K562 (cell line): ENCODE measurements at regions not wholly inside any gene's neighbourhood (a gene's known extent, or its start where the extent isn't known, plus 50 kb on each side); places are given as distances from the start of the nearest gene placed in this dataset.

ENCODE experiments used
- ATAC-seq: fragments of 200-7000 bp; cut with Tn5 transposase; 3 replicates; pipeline ENCODE4 v1.9.1; 2020; ENCODE audit warnings: moderate library complexity
- BruUV-seq: library from RNA; stranded (reverse); fragments of 400-500 nt; replicated peaks from 2 replicates; lab custom pipeline; 2021; lab: Mats Ljungman, UMichigan
- CTCF ChIA-PET: fragments of 300-600 bp; formaldehyde crosslinking; extraction: SDS; loops from one replicate; lab custom pipeline; 2021; ENCODE audit warnings: low intra/inter-chr PET ratio; lab: Yijun Ruan, JAX
- POLR2A ChIA-PET: fragments of 300-600, 350-650 bp; sonication (Branson Sonifier 250); formaldehyde crosslinking; extraction: SDS; loops from one replicate; lab custom pipeline; 2021; ENCODE audit warnings: antibody characterized with exemption, inconsistent platforms; lab: Yijun Ruan, JAX
- DNase-seq, 4 experiments: peaks; one replicate each; pipeline versions ENCODE4 v3.0.0 to v3.0.0-alpha.2; 2011 to 2018; ENCODE audit warnings: low spot score in 3 of 4, mixed read lengths in 3 of 4; ENCODE audit errors: extremely low read depth in 1 of 4
- FAIRE-seq: peaks from 2 replicates; lab custom pipeline; 2011; peaks lifted over from hg19 to GRCh38; lab: Jason Lieb, UNC
- H2AFZ ChIP-seq: 2 replicates; pipeline ENCODE4 v1.6.0; 2011; ENCODE audit warnings: low read depth, low read length, control low read depth, inconsistent platforms
- H3K27ac ChIP-seq: fragments of 200-600 bp; 3 replicates; pipeline ENCODE4 v1.8.0; 2011; ENCODE audit warnings: low read depth, mild to moderate bottlenecking, control low read depth, inconsistent platforms, low read length, moderate library complexity, mixed read lengths; ENCODE audit errors: extremely low read depth
- H3K27me3 ChIP-seq, 2 experiments: fragments of 300-600 bp in 1 of 2; 2 replicates in 1 of 2; 3 replicates in 1 of 2; pipeline versions ENCODE4 v1.6.0 to v1.8.0; 2011; ENCODE audit warnings: inconsistent platforms in 2 of 2, low read length in 2 of 2, mild to moderate bottlenecking in 1 of 2, mixed read lengths in 1 of 2, moderate library complexity in 1 of 2; ENCODE audit not compliant: control insufficient read depth in 2 of 2, insufficient read depth in 2 of 2
- H3K36me3 ChIP-seq: fragments of 300-600 bp; 3 replicates; pipeline ENCODE4 v1.8.0; 2011; ENCODE audit warnings: mild to moderate bottlenecking, low read length, inconsistent platforms; ENCODE audit not compliant: control insufficient read depth, insufficient read depth
- H3K4me1 ChIP-seq, 2 experiments: fragments of 200-600 bp in 1 of 2; replicated peaks in 1 of 2; 2 replicates in 1 of 2; 3 replicates in 1 of 2; pipeline versions ENCODE4 v1.5.1 to v1.8.0; 2011; ENCODE audit warnings: inconsistent platforms in 2 of 2, low read length in 2 of 2, mild to moderate bottlenecking in 1 of 2, mixed read lengths in 1 of 2, moderate library complexity in 1 of 2; ENCODE audit not compliant: control insufficient read depth in 2 of 2, insufficient read depth in 2 of 2
- H3K4me2 ChIP-seq: 2 replicates; pipeline ENCODE4 v1.6.1; 2011; ENCODE audit warnings: low read length, control low read depth, inconsistent platforms, mixed read lengths; ENCODE audit not compliant: insufficient read depth
- H3K4me3 ChIP-seq: fragments of 200-600 bp; sonication (generic), shearing (Covaris generic); 2 replicates; pipeline ENCODE4 v1.5.1; 2016; ENCODE audit warnings: control low read depth, inconsistent platforms
- H3K79me2 ChIP-seq: fragments of 200-600 bp; 3 replicates; pipeline ENCODE4 v1.8.0; 2011; ENCODE audit warnings: low read length, inconsistent platforms; ENCODE audit not compliant: control insufficient read depth, insufficient read depth
- H3K9ac ChIP-seq, 2 experiments: 2 replicates each; pipeline versions ENCODE4 v1.6.0 to v1.6.1; 2011; ENCODE audit warnings: low read depth in 2 of 2, low read length in 2 of 2, control low read depth in 1 of 2, inconsistent platforms in 1 of 2, mild to moderate bottlenecking in 1 of 2, mixed read lengths in 1 of 2; ENCODE audit not compliant: insufficient read depth in 1 of 2
- H3K9me1 ChIP-seq: one replicate; pipeline ENCODE4 v1.6.0; 2011; ENCODE audit warnings: inconsistent platforms, mild to moderate bottlenecking, low read length, moderate library complexity; ENCODE audit not compliant: control insufficient read depth, insufficient read depth
- H3K9me3 ChIP-seq: replicated peaks from 2 replicates; pipeline ENCODE4 v1.5.1; 2011; ENCODE audit warnings: low read depth, low read length, inconsistent platforms; ENCODE audit not compliant: control insufficient read depth, insufficient read depth
- H4K20me1 ChIP-seq: replicated peaks from 2 replicates; pipeline ENCODE4 v1.6.1; 2011; ENCODE audit warnings: low read length, inconsistent platforms, mixed read lengths; ENCODE audit not compliant: control insufficient read depth, insufficient read depth
- CBX8 ChIP-seq: fragments of 200-600 bp; sonication (generic); IDR thresholded peaks from 2 replicates; pipeline ENCODE4 v1.6.1; 2012; ENCODE audit warnings: borderline replicate concordance, mixed run types, low read depth, mild to moderate bottlenecking, moderate library complexity, mixed read lengths, low read length, control low read depth, inconsistent platforms; ENCODE audit not compliant: poor library complexity, severe bottlenecking; ENCODE audit errors: extremely low read depth
- CTCF ChIP-seq, 3 experiments: IDR thresholded peaks in 2 of 3; conservative IDR thresholded peaks in 1 of 3; 2 replicates each; pipeline ENCODE4 v1.5.1; 2011 to 2012; ENCODE audit warnings: low read length in 3 of 3, mild to moderate bottlenecking in 3 of 3, control low read depth in 2 of 3, improper control_type of control experiment in 1 of 3, inconsistent platforms in 1 of 3, low read depth in 1 of 3, mixed read lengths in 1 of 3, moderate library complexity in 1 of 3; ENCODE audit not compliant: insufficient read depth in 2 of 3
- GTF2B ChIP-seq: IDR thresholded peaks from 2 replicates; pipeline ENCODE4 v1.6.1; 2011; ENCODE audit not compliant: insufficient read length; ENCODE audit errors: extremely low read depth
- MBD2 ChIP-seq: sonication (generic); IDR thresholded peaks from 2 replicates; pipeline ENCODE4 v1.6.1; 2016; ENCODE audit warnings: low read depth, borderline replicate concordance
- NCOA4 ChIP-seq: fragments of 450-650 bp; IDR thresholded peaks from 2 replicates; pipeline ENCODE4 v1.6.1; 2018; ENCODE audit warnings: mild to moderate bottlenecking; ENCODE audit not compliant: partially characterized antibody
- NFXL1 ChIP-seq: fragments of 450-650 bp; formaldehyde crosslinking; IDR thresholded peaks from 2 replicates; pipeline ENCODE4 v1.4.0; 2021; ENCODE audit warnings: mild to moderate bottlenecking
- NR2C1 ChIP-seq, 2 experiments: fragments of 450-650 bp; IDR thresholded peaks; 2 replicates each; pipeline ENCODE4 v1.6.1; 2017; ENCODE audit warnings: mild to moderate bottlenecking in 2 of 2, antibody characterized with exemption in 1 of 2, inconsistent platforms in 1 of 2, missing compliant biosample characterization in 1 of 2, missing genetic modification characterization in 1 of 2
- POLR2AphosphoS2 ChIP-seq: IDR thresholded peaks from 2 replicates; pipeline ENCODE4 v1.6.1; 2012; ENCODE audit warnings: low read length, improper control_type of control experiment
- PURB ChIP-seq: sonication (generic); formaldehyde crosslinking; IDR thresholded peaks from 2 replicates; pipeline ENCODE4 v1.9.0; 2021; ENCODE audit warnings: low read depth, mild to moderate bottlenecking, missing genetic modification reagents
- RAD21 ChIP-seq, 2 experiments: fragments of 250-450 bp in 1 of 2; fragments of 450-650 bp in 1 of 2; sonication (Bioruptor Pico) in 1 of 2; formaldehyde crosslinking in 1 of 2; IDR thresholded peaks in 1 of 2; conservative IDR thresholded peaks in 1 of 2; 2 replicates each; pipeline versions ENCODE4 v1.4.0 to v1.8.0; 2020 to 2022; ENCODE audit warnings: mild to moderate bottlenecking in 2 of 2, moderate library complexity in 1 of 2
- STAG1 ChIP-seq: sonication (generic); formaldehyde crosslinking; IDR thresholded peaks from 2 replicates; pipeline ENCODE4 v1.5.0; 2020; ENCODE audit warnings: missing genetic modification reagents, borderline replicate concordance
- TRIM25 ChIP-seq: fragments of 450-650 bp; IDR thresholded peaks from 2 replicates; pipeline ENCODE4 v1.7.0; 2016; ENCODE audit warnings: borderline replicate concordance
- ZNF395 ChIP-seq: fragments of 200-800 bp; sonication (Bioruptor generic); IDR thresholded peaks from 2 replicates; pipeline ENCODE4 v1.6.1; 2017; ENCODE audit warnings: missing genetic modification characterization, missing compliant biosample characterization
- WGBS: fragments of 100-300 bp; shearing (Covaris generic); methylation state at CpG from one replicate; pipeline ENCODE4 v1.1.6; 2016; ENCODE audit warnings: low coverage, mixed read lengths; ENCODE audit not compliant: insufficient coverage; ENCODE audit errors: missing lambda C conversion rate; 5-methylcytosine and 5-hydroxymethylcytosine counted together
- in situ Hi-C: fragments of 300-500 bp; cut with MboI; formaldehyde crosslinking; loops from 4 replicates; pipeline ENCODE4 v1.15.0; 2018; ENCODE audit warnings: inconsistent platforms, mixed read lengths
- intact Hi-C: fragments of 100-400 bp; cut with micrococcal nuclease; formaldehyde crosslinking; loops from 2 replicates; pipeline ENCODE4 v1.14.2; 2022
- TF ChIP-seq, protein P1 (sequence below): fragments of 450-650 bp; formaldehyde crosslinking; IDR thresholded peaks from 2 replicates; pipeline ENCODE4 v1.4.0; 2020; ENCODE audit warnings: mild to moderate bottlenecking, mixed read lengths

DNA sequence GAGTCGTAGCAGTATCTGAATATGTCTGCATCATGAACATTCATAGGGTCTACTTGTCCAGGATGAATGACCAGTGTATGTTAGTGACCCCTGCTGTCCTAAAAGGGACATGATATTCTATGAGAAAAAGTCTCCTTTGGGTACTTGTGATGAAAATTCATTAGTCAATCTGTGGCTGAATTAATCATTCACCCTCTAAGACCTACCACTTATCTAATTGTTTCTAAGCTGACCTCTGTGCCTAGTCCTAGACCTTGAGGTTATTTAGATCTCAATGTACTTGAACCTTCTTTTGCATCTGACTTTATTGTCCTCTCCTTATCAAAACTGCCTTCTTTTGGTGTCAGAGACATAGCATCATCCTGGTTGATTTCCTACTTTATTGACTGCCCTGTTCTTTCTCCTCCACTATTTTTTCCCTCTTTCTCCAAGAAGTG, 799.3 kb downstream of the DIPK2A start:
- H3K4me3 ChIP-seq = no peak overlapping the region
- ChIA-PET POLR2A (no interaction called here), CTCF (interaction anchor here (0.6 kb wide), 1 partner anchor 876 kb away, joined by 3 read pairs; no protein-coding TSS in a partner anchor)
- 0% methylated on average over 1 of the region's 1 CpG for WGBS
- H3K4me1 ChIP-seq = no peaks in the 10 kb centered on the region
- no TSS peak for BruUV-seq
- H3K9ac ChIP-seq = no peak overlapping the region
- intact Hi-C loops (no loop called here), in situ Hi-C loops (no loop called here)
- H3K27me3 ChIP-seq = no peaks in the 10 kb centered on the region
- no peaks in the 10 kb centered on the region for H3K9me1 ChIP-seq
- ATAC-seq = no peak
- H2AFZ ChIP-seq = no peak overlapping the region
- FAIRE-seq = no peak
- no peak overlapping the region for H3K4me2 ChIP-seq
- H3K36me3 ChIP-seq = no peaks in the 10 kb centered on the region
- H3K79me2 ChIP-seq = no peaks in the 10 kb centered on the region
- peak in 1 of 4 experiments; percentile 2 for DNase-seq
- no peaks in the 10 kb centered on the region for H3K9me3 ChIP-seq
- no peaks in the 10 kb centered on the region for H4K20me1 ChIP-seq
- no peak overlapping the region for H3K27ac ChIP-seq
- TF ChIP-seq MBD2 (no peak), CBX8 (no peak), POLR2AphosphoS2 (no peak), NR2C1 (IDR thresholded peaks at IDR 0.05) (no peak), NR2C1 (tag; IDR thresholded peaks at IDR 0.05) (no peak), RAD21 (CRISPR knock-in tag; conservative IDR thresholded peaks at IDR 0.05 in 1 of 2, IDR thresholded peaks at IDR 0.05 in 1 of 2) (peak in 1 of 2 experiments; percentile 24; a peak in 1 of 4 replicates), NFXL1 (CRISPR knock-in tag) (no peak), STAG1 (CRISPR knock-in tag) (no peak), NCOA4 (no peak), GTF2B (no peak), PURB (CRISPR knock-in tag) (no peak), ZNF395 (CRISPR knock-in tag) (no peak), TRIM25 (no peak), CTCF (IDR thresholded peaks at IDR 0.05 in 2 of 3, conservative IDR thresholded peaks at IDR 0.05 in 1 of 3; ENCODE audit: insufficient read depth in 2 of 3, low read depth in 1 of 3, low read length in 3 of 3) (peak in 1 of 3 experiments; percentile 19; a peak in 1 of 6 replicates)
- TF ChIP-seq, protein P1, sequence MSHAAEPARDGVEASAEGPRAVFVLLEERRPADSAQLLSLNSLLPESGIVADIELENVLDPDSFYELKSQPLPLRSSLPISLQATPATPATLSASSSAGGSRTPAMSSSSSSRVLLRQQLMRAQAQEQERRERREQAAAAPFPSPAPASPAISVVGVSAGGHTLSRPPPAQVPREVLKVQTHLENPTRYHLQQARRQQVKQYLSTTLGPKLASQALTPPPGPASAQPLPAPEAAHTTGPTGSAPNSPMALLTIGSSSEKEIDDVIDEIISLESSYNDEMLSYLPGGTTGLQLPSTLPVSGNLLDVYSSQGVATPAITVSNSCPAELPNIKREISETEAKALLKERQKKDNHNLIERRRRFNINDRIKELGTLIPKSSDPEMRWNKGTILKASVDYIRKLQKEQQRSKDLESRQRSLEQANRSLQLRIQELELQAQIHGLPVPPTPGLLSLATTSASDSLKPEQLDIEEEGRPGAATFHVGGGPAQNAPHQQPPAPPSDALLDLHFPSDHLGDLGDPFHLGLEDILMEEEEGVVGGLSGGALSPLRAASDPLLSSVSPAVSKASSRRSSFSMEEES = no peak
